ENCODE measurements at regions not wholly inside any gene's neighbourhood (a gene's known extent, or its start where the extent isn't known, plus 50 kb on each side); places are given as distances from the start of the nearest gene placed in this dataset.

- TF ChIP-seq EZH2 (IDR thresholded peaks at IDR 0.05; ENCODE audit: borderline replicate concordance, insufficient read depth, low read length, poor library complexity, severe bottlenecking) (no peak), CTCF (IDR thresholded peaks at IDR 0.05; ENCODE audit: poor library complexity, severe bottlenecking) (no peak), REST (IDR thresholded peaks at IDR 0.05; ENCODE audit: borderline replicate concordance) (no peak), RAD21 (conservative IDR thresholded peaks at IDR 0.05) (no peak), EP300 (conservative IDR thresholded peaks at IDR 0.05; ENCODE audit: poor library complexity, severe bottlenecking) (no peak), POLR2AphosphoS5 (IDR thresholded peaks at IDR 0.05) (no peak), SMC3 (conservative IDR thresholded peaks at IDR 0.05; ENCODE audit: poor library complexity) (no peak), MXI1 (conservative IDR thresholded peaks at IDR 0.05; ENCODE audit: poor library complexity, severe bottlenecking) (no peak)
Measured at GRCh38 chr16:85454171-85454872, 158.8 kb upstream of the GSE1 start.
